ENCODE measurements at regions not wholly inside any gene's neighbourhood (a gene's known extent, or its start where the extent isn't known, plus 50 kb on each side); places are given as distances from the start of the nearest gene placed in this dataset.
"Not testable (repeated sequence)": the region's sequence is repeated elsewhere in the genome, so short reads cannot be mapped to it uniquely, and the experiment has no call there.

- intact Hi-C loops (cut with DNase I; ENCODE audit: low total_unique reads), result no loop called here
- Histone ChIP-seq H3K4me3 (no peak overlapping the region), H3K27ac (no peak overlapping the region), H3K4me1 (no peaks in the 10 kb centered on the region), H3K9me3 (no peaks in the 10 kb centered on the region), H3K36me3 (no peaks in the 10 kb centered on the region), H3K27me3 (replicated peaks in 1 of 7) (no peaks in the 10 kb centered on the region)
- DNase-seq, result no peak
- WGBS, 5 donors, result 82 to 86% (median 84%) methylated on average over 5 of the region's 5 CpGs
- TF ChIP-seq CTCF (IDR thresholded peaks at IDR 0.05 in 8 of 11, conservative IDR thresholded peaks at IDR 0.05 in 3 of 11) (no peak), POLR2A (IDR thresholded peaks at IDR 0.05) (no peak)
Measured at GRCh38 chr6:134619077-134619476, 301.2 kb upstream of the SGK1 start.

GRCh38 chr6:134614606-134615485 lies 296.9 kb upstream of the SGK1 start:
- no peak for TF ChIP-seq POLR2AphosphoS5 (IDR thresholded peaks at IDR 0.05)
- no peak for TF ChIP-seq CTCF (IDR thresholded peaks at IDR 0.05 in 8 of 11, conservative IDR thresholded peaks at IDR 0.05 in 3 of 11)
- intact Hi-C loops (cut with DNase I; ENCODE audit: low total_unique reads), result no loop called here
- Histone ChIP-seq H3K9me3 (no peaks in the 10 kb centered on the region), H3K27me3 (replicated peaks in 1 of 7) (no peaks in the 10 kb centered on the region), H3K27ac (no peak overlapping the region), H3K4me1 (no peaks in the 10 kb centered on the region), H3K36me3 (no peaks in the 10 kb centered on the region), H3K4me3 (no peak overlapping the region)
- DNase-seq, result no peak
- WGBS, 5 donors, result 86 to 96% (median 87%) methylated on average over 5 of the region's 5 CpGs

- H3K36me3 ChIP-seq; DNase-seq; H3K27ac ChIP-seq; H3K9me3 ChIP-seq; H3K4me1 ChIP-seq; intact Hi-C loops (cut with DNase I; ENCODE audit: low total_unique reads); H3K27me3 ChIP-seq (replicated peaks in 1 of 7); H3K4me3 ChIP-seq: not testable (repeated sequence)
- 93 to 100% (median 94%) methylated on average over 1 of the region's 1 CpG for WGBS, 5 donors
Measured at GRCh38 chr6:134612128-134612527, 294.2 kb upstream of the SGK1 start.

GRCh38 chr6:134610411-134610810 lies 292.5 kb upstream of the SGK1 start:
- Histone ChIP-seq H3K27me3 (replicated peaks in 1 of 7) (no peaks in the 10 kb centered on the region), H3K9me3 (no peaks in the 10 kb centered on the region), H3K4me3 (no peak overlapping the region), H3K27ac (no peak overlapping the region), H3K36me3 (no peaks in the 10 kb centered on the region), H3K4me1 (peaks cover 0 to 3% (median 0%) of the 10 kb centered on the region in 6 donors)
- intact Hi-C loops (cut with DNase I; ENCODE audit: low total_unique reads), result no loop called here
- no peak for DNase-seq
- TF ChIP-seq POLR2AphosphoS5 (IDR thresholded peaks at IDR 0.05), result no peak
- TF ChIP-seq POLR2A (IDR thresholded peaks at IDR 0.05), result no peak
- TF ChIP-seq CTCF (IDR thresholded peaks at IDR 0.05 in 8 of 11, conservative IDR thresholded peaks at IDR 0.05 in 3 of 11), result no peak
- 85 to 100% (median 94%) methylated on average over 2 of the region's 2 CpGs for WGBS, 5 donors

All from spleen (tissue), 11 donors.